GM04503 (cell line): ENCODE measurements at regions not wholly inside any gene's neighbourhood (a gene's known extent, or its start where the extent isn't known, plus 50 kb on each side); places are given as distances from the start of the nearest gene placed in this dataset.
A peak's percentile ranks its signal among the peaks of the same experiment; 100 is the strongest.

Experiments used
- DNase-seq: peaks from one replicate; pipeline ENCODE4 v3.0.0-alpha.2; 2012; ENCODE audit warnings: low read depth

DNA sequence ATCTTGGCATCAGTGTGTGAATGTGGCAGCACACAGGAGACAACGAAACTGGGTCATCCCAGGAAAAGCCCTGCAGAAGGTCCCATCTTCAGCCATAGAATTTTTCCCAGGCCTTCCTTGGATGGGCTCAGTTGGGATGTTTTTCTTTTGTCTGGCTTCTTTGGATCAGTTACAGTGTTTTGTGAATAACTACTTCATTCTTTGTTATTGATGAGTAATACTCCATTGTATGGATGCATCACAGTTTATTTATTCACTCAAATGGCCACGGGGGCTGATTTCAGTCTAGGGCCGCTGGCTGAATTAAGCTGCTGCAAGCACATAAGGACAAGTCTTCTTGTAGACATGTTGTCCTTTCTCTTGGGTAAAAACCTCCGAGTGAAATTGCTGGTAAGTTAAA lies 81.3 kb upstream of the CD93 start:
- DNase-seq = no peak

DNA sequence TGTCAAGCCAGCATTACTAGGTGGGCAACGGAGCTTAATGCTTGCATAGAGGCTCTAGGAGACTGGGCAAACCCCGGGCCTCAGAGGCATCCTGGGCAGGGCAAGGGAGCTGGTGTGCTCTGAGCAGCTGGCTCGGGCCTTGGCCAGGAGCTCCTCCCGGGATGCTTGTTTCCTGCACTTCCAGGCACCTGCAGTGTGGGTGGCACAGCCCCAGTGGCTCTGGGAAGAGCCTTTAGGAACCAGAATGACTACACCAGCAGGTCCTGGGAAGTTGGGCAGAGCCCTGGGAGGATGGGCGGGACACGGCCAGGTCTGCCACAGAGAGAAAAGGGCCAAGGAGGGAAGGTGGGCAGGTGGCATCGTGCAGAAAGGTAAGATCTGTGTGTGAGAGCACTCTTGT lies 80.4 kb upstream of the CD93 start:
- no peak for DNase-seq

DNA sequence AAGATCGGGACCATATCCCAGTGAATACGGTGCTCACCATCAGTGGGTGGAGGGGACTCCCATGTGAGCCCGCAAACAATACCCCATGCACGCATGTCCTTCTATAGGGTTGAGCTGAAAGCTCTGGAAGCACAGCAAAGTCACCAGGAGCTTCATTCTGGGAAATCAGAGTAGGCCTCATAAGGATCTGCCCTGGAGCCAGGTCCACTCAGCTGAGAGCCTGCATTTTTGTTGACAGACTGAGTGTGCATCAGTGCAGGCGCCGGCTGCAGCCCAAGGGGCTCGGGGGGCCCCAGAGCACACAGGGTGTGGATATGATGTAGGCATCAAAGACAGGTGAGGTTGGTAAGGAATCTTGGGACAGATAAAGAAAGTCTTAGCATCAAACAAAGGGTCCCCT lies 79.8 kb upstream of the CD93 start:
- no peak for DNase-seq

DNA sequence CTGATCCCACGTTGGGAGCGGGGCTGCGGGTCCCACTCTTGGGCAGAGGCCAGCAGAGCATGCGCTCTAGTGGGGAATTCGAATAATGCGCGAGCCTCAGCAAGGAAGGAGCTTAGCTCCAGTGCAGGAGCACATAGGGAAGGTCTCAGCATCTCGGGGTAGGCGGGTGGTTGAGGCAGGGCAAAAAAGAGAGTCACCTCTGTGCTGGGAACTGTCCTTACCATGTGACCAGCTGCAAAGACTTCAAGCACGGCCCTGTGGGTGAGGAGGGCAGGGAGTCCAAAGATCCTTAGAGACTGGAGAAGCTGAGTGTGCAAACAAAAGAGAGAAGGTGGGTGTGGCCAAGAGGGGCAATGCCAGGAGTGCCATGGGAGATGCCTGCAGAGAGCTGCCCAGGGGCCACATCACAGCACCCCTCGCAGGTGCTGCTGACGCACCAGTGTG lies 79.2 kb upstream of the CD93 start:
- no peak for DNase-seq

DNA sequence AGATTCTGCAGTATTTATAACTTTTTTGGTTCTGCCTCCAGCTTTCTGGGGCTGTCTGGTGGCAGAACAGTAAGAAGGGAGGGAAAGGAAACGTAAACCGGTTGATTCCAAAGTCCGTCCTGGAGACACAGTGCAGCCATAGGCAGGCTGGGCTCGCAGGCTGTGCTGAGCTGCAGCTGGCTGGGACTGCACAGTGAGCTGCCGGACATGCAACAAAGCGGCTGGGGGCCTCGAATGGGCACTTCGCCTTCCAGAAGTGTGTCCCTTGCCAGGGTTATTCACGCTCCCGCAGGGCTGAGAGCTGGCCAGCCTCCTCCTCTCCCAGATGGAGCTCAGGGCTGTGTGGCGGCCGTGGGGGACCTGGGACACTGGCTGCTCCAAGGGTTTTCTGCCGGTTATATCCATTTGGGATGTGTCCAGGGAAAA lies 78.1 kb upstream of the CD93 start:
- no peak for DNase-seq

DNA sequence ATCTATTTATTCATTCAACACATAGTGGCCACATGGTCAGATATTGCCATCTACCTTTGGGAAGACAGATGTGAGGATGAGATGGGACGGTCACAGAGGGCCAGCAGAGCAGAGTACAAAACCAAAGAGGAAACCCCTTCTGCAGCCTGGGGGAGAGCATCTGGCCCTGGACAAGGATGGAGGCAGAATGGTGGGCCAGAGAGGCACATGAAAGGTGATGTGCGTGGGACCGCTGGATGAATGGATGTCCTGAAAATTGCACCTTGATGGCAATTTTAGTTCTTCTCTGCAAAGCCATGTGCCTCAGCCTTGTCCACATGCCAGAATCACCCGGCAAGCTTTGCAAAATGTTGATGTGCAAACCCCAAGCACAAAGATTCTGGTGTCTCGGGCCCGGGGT lies 77.4 kb upstream of the CD93 start:
- no peak for DNase-seq

DNA sequence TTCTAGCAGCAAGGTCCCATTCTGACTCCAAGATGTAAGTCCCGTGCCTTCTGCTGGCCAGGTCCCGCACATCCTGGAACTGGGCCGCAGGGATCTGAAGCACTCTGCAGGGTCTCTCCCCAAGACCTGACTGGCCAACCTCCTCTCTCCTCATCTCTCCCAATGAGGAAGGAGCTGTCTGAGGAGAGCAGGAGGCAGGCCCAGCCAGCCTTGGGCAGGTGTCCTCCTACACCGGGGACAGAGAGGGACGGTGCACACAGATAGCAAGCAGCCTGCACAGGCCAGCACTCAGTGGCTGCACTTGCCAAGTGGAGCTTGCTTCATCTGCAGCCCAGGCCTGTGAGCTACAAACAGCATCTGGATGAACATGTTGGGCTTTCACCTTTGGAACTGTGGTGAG lies 76.8 kb upstream of the CD93 start:
- no peak for DNase-seq

DNA sequence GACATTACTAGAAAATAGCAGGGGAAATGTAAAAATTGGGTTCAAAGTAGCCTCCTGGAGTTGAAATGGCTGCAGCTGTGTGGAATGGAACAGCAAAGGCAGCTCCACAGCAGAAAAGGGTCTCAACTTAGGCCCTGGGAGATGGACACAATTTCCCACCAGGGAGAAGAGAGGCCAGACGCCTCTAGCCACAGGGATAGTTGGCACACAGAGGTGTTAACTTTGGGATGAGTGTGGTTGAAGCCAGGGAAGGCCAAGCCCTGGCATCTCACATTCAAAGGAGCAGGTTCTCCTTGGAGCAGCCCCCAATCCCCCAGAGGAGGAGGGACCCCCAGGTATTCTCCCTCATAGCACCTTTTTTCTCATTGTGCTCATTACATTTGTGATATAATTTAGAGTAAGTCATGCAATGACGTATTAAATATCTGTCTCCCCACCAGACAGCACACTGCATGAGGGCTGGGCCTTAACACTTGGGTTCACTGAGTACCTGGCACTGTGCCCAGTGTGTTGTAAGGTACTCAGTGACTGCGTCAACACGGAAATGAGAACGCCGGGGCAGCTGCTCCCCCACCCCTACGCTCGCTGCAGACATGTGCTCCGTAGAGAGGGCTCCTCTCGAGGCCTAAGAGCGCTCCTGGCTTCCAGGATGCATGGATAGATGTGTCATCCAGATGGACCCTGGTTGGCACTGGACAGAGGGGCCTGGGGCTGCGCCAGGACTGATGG lies 76.0 kb upstream of the CD93 start:
- no peak for DNase-seq

DNA sequence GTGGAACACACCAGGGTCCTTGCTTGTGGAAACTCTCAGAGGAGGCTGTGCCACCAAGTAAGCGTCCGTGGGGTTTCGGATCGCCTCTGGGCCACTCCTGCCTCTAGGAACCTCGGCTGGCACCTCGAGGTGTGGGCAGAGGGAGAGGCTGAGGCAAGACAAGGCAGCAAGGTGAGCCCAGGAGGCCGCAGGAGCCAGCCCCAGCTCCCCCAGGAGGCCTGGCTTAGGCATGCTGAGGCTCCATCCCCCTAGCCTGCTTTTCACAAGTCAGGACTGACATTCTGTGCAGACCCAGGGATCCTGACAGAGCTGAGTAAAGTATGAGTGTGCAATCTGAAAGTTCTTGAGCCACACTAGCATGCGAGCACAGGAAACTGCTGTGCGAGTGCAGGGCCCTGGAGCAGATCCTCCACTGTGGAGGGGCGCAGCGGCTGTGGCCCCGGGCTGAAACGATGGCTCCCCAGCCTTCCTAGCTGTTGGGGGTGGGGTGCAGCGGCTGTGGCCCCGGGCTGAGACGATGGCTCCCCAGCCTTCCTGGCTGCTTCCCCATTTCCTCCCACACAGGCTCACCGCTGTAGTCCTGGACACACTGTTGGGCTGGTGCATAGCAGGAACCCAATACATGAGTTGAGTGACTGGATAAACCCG lies 75.2 kb upstream of the CD93 start:
- DNase-seq = no peak

DNA sequence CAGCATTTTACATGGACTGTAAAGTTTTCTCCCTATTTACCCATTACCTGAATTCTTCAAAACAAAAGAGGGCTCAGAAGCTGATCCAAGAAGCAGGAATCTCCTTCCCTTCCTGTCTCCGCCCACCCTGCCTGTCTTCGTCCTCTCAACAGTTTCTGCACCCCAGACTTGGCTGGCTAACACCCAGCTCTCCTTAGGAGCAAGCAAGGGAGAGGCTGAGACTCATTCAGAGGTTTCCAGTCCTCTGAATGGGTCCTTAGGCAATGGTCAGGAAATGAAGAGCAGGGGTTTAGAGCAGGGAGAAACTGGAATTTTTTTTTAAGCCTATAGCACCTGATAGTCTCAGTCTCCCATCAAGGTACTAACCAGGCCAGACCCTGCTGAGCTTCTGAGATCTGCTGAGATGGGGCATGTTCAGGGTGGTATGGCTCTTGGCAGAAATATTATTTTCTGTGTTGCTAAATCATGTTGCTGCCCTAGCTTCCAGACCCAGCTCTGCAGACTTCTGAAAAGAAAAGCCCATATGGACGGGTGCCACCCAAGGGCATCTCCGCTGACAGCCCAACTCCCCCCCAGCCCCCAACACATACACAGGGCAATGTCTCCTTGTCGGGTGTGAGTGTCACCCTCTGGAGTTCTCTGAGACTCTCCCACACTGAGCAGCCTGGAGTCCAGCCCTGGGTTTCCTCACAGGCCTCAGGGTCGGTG lies 74.6 kb upstream of the CD93 start:
- DNase-seq = no peak

DNA sequence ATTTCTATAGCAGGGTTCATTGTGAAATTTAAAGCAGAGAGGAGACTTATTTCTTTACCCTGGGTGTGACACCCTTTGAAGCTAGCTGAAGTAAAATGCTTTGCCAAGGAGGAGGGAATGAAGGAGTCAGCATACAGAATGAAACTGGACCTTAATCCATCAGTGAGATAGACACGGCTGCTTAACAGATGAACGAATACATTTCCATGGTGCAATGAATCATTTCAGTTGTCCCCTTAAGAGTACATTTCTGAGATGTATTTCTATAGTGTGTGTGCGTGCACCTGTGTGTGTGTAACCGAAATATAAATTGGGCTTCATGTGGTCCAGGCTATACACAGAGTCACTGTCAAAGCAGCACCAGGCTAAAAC lies 73.8 kb upstream of the CD93 start:
- DNase-seq = no peak

DNA sequence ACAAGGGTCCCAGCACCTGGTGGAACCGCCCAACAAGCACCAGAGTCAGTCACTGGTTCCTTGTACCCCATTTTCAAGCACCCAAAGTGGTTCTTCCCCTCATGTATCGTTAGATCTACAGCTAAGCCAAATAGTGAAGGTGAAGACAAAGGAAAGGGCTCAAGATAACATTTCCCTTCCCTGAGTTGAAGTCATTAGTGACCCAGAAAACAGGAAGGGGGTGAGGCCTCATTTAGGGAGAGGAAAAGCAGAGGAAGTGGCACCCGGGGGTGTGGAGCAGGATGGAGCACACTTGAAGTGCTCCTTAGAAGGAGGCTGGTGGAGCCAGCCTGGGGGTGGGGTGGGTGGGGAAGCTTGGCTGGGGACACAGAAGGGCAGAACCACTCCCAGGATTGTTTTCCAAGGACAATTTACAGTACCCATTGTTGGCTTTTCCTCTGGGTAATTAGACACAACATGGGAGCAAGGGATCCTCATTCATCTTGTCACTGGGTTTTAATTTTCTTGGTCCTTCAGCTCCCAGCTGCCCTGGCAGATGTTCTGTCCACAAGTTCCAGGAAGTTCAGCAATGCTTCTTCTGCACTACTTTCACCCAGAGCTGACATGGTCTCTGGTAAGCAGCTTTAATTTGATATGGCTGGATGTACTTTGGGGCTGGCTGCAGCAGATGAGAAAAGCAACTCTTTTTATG lies 73.3 kb upstream of the CD93 start:
- DNase-seq = no peak

DNA sequence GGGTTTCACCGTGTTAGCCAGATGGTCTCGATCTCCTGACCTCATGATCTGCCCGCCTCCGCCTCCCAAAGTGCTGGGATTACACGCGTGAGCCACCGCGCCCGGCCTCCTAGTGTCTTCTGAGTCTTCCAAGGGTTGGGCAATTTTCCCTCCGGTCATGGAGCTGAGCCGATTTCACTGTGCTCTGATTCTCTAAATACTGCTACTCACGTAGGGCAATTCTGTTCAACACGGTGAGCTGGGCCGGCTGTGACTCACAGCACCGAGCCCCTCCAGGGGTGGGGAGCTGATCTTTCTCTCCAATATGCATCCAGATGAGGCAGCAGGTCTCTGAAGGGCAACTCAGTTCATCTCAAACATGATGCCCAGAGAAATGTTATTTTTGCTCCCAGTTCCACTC lies 71.6 kb upstream of the CD93 start:
- DNase-seq = no peak

DNA sequence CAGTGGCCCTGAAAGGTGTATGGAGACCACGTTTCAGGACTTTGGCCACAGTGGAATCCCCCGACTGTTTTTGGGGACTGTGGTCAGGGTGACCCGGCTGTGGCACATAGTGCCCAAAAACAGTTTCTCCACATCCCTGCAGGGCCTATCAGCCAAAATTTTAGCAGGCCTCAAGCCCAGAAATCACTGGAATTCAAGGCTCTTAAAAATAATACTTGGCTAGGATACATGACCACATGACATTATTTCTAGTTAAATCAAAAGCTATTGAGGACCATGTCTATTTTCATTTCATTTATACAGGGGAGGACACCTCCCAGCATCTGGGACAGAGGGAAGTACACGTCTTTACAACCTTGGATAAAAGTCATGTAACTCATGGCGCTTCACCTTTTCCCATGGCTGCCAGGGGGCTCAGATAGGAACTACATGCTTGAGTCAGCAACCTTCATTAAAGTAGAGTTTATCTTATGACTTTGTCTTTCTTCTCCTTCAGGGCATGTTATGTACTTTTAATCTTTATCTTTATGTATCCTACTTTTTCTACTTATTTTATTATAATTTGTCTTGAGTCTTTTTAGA lies 70.8 kb upstream of the CD93 start:
- DNase-seq = no peak

DNA sequence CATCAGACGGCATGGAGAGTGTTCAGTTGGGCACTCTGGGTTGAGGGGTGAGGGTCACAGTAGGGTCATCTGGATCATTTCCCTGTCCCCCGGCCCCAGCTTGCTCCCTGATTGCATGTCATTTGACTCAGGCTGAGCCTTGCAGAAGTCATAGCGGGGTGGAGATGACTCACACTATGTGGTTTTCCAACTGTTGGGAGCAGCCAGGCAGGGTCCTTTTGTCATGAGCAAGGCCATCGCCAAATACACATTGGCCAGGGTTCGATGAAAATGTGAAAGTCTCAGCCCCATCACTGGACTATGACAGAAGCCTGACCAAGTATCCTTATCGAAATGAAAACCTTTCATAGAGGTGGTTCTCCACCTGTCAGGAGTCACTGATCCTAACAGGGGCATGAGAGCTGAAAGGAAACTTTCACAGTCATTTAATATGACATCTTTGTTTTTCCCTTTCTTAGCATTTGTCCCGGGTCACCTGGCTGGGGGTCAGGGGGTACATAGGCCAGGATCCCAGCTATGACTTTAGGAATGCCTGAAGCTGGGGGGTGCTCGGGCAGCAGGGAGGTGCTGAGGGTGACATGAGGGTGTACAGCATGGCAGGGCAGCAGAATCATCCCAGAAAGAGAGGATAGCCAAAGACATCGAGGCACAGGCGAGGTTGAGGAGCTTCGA lies 70.2 kb upstream of the CD93 start:
- DNase-seq = peak; percentile 54

DNA sequence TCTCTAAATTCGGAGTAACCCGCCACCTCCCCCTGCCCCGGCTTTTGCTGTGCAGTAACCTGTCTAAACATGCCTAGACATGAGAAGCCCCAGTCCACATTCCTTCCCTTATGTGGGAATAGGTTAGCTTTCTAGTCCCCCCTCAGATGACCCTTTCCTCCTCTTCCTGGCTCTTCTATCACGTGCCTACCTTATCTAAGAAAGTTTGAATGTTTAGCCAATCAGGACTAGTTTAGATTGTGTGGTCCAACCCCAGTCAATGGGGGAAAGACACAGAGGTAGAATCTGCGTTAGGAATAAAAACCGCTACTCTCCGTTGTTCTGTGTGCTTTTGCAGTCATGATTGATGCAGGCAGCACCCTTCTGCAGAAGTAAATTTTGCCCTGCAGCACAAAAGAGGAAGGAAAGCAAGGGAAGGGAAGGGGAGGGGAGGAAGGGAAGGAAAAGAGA lies 69.0 kb upstream of the CD93 start:
- no peak for DNase-seq

DNA sequence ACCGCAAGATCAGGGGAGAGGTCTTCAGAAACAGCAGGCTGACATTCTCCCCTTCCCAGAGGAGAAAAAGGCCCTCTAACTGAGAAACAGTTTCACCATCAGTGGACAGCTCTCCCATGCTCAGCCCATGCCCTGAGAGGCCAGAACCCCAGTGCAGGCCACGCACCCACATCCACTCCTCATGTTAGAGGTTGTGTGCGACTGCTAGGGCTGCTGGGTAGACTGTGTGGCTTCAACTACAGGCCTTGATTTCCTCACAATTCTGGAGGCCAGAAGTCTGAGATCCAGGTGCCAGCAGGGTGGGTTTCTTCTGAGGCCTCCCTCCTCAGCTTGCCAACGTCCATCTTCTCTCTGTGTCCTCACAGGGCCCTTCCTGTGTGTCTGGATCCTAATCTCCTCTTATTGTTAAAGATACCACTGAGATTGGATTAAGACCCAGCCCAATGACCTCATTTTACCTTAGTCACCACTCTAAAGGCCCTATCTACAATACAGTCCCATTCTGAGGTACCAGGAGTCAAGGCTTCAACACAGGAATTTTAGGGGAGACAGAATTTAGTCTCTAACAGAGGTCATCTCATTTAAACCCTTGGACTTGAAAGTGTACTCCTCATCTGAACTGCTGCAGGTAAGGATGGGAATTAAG lies 67.7 kb upstream of the CD93 start:
- no peak for DNase-seq

DNA sequence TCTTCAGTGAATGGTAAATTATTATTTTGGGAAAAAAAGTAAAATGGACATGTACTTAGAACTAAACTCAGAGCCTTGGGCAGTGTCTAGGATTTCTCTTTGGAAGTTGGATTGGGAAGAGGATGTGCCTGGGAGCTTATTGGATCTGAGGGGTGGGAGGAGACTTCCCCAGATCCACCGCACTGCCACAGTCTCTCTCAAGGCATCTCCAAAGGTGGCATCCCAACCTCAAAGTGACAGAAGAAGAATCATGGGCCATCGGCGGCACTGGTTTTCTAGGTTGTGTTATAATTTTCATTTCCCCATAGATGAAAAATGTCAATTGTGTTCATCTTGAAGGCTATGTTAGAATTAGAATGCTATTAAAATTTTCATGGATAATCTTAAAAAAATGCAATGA lies 66.8 kb upstream of the CD93 start:
- DNase-seq = no peak

DNA sequence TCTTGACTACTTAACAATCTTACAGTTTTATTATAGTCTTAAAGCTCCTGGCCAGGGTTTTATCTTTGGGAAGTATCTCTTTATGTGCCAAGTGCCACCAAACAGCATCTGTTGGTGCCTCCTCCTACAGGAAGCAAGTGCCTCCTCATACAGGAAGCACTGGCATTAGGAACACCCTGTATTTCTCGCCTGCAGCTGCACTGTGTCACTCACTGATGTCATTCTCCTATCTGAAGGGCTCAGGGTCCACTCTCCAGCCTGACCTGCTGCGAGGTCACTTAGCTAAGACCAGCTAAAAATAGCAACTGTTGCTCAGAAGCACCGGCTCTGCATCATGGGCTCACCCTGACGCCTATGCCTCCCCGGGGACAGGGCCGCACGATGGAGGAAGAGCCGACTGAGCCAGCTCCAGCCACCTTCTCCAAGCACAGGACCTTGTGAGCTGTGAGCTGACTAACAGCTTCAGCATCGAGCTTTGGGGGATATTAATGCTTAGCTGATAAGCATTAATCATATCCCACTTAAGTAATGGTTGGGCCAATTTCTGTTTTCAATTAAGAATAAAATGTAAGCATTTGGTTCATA lies 66.3 kb upstream of the CD93 start:
- peak; percentile 67 for DNase-seq

DNA sequence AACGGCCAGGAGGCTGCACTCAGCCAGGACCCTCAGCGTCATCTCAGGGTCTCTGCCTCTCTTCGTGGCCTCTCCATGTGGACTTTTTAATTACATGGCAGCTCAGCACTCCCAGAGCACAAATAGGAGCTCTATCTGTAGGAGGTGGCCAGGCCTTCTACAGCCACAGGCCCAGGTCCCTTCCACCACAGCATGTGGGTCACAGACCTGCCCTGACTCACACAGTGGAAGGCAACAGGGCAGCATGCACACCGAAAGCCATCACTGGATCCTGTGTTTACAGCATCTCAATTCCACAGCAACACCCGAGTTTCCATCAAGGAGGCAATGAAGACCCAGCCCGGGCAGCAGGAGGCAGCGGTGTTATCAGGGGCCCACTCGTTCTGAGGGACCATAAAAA lies 65.8 kb upstream of the CD93 start:
- no peak for DNase-seq
